ENCODE measurements at regions not wholly inside any gene's neighbourhood (a gene's known extent, or its start where the extent isn't known, plus 50 kb on each side); places are given as distances from the start of the nearest gene placed in this dataset.

GRCh38 chr2:181164699-181165098, 184.3 kb downstream of the UBE2E3 start:
- H3K36me3 ChIP-seq (ENCODE audit: control insufficient read depth in 1 of 2, insufficient read depth in 2 of 2, low read length in 2 of 2): no peaks in the 10 kb centered on the region
- H3K27ac ChIP-seq (ENCODE audit: low read depth, low read length): no peak overlapping the region
- no peak overlapping the region for H3K4me2 ChIP-seq (ENCODE audit: low read length)
- H3K9me2 ChIP-seq (ENCODE audit: insufficient read depth): no peaks in the 10 kb centered on the region
- no peaks in the 10 kb centered on the region for H3K9me3 ChIP-seq (ENCODE audit: control insufficient read depth in 1 of 2, insufficient read depth in 1 of 2, low read depth in 1 of 2, low read length in 2 of 2)
- H3K27me3 ChIP-seq (ENCODE audit: insufficient read depth, low read length): no peaks in the 10 kb centered on the region
- ChIA-PET POLR2A (no interaction called here), CTCF (no interaction called here), RAD21 (ENCODE audit: low non-redundant PET in 1 of 2, low total read pairs in 2 of 2, uncharacterized antibody in 2 of 2, unreplicated experiment in 2 of 2) (no interaction called here)
- H3K4me1 ChIP-seq (ENCODE audit: control insufficient read depth in 1 of 2, insufficient read depth in 2 of 2, low read length in 2 of 2): no peaks in the 10 kb centered on the region
- no TSS peak for BruUV-seq (replicated peaks)
- H3K79me2 ChIP-seq (ENCODE audit: insufficient read depth, low read length): no peaks in the 10 kb centered on the region
- no peaks in the 10 kb centered on the region for H4K20me1 ChIP-seq (ENCODE audit: insufficient read depth)
- no peak overlapping the region for H3K4me3 ChIP-seq (replicated peaks in 1 of 2; ENCODE audit: low read depth in 1 of 2, low read length in 2 of 2)
- no peak for ATAC-seq
- H3K9ac ChIP-seq (ENCODE audit: low read length): no peak overlapping the region
- no peak for DNase-seq (ENCODE audit: low read depth, low spot score)
- intact Hi-C loops (cut with micrococcal nuclease): no loop called here
- H2AFZ ChIP-seq (ENCODE audit: low read depth, low read length, poor library complexity, severe bottlenecking): no peak overlapping the region
- no peak for TF ChIP-seq FOSL1 (IDR thresholded peaks at IDR 0.05; ENCODE audit: low read depth)
- no peak for TF ChIP-seq REST (IDR thresholded peaks at IDR 0.05; ENCODE audit: low read depth)
- no peak for TF ChIP-seq SRF (IDR thresholded peaks at IDR 0.05; ENCODE audit: low read depth)
- no peak for TF ChIP-seq ELF1 (IDR thresholded peaks at IDR 0.05; ENCODE audit: borderline replicate concordance, low read depth)
- TF ChIP-seq ZBTB33 (IDR thresholded peaks at IDR 0.05; ENCODE audit: extremely low read depth, insufficient replicate concordance, low read length): no peak
- no peak for TF ChIP-seq ZNF274 (IDR thresholded peaks at IDR 0.05; ENCODE audit: low read depth, low read length)
- TF ChIP-seq JUND (IDR thresholded peaks at IDR 0.05): no peak
- TF ChIP-seq SIN3A (IDR thresholded peaks at IDR 0.05; ENCODE audit: low read depth): no peak
- TF ChIP-seq SP1 (IDR thresholded peaks at IDR 0.05; ENCODE audit: low read depth): no peak
- no peak for TF ChIP-seq CEBPB (IDR thresholded peaks at IDR 0.05; ENCODE audit: low read depth)
- TF ChIP-seq CBX3 (IDR thresholded peaks at IDR 0.05; ENCODE audit: low read depth): no peak
- TF ChIP-seq POLR2A (IDR thresholded peaks at IDR 0.05; ENCODE audit: borderline replicate concordance, extremely low read depth, insufficient read depth, insufficient read length): no peak
- no peak for TF ChIP-seq TCF7L2 (IDR thresholded peaks at IDR 0.05; ENCODE audit: borderline replicate concordance, extremely low read depth, insufficient read depth, insufficient read length)
- TF ChIP-seq RAD21 (IDR thresholded peaks at IDR 0.05; ENCODE audit: low read depth): no peak

Measured in HCT116 (cell line).